ENCODE measurements at regions not wholly inside any gene's neighbourhood (a gene's known extent, or its start where the extent isn't known, plus 50 kb on each side); places are given as distances from the start of the nearest gene placed in this dataset.

GRCh38 chr14:71418532-71419245, 511.4 kb downstream of the PCNX1 start:
- no peak for TF ChIP-seq POLR2AphosphoS5 (IDR thresholded peaks at IDR 0.05; ENCODE audit: low read depth, low read length)
- TF ChIP-seq TAF1 (IDR thresholded peaks at IDR 0.05; ENCODE audit: borderline replicate concordance, insufficient read depth, low read length): no peak
- TF ChIP-seq SIN3A (IDR thresholded peaks at IDR 0.05; ENCODE audit: borderline replicate concordance, insufficient read depth, low read length): no peak
- TF ChIP-seq REST (IDR thresholded peaks at IDR 0.05; ENCODE audit: insufficient read depth in 1 of 2, low read depth in 2 of 2, low read length in 2 of 2): no peak
- no peak for TF ChIP-seq FOXP2 (optimal IDR thresholded peaks at IDR 0.05; ENCODE audit: borderline replicate concordance, extremely low read depth, extremely low read length, insufficient read depth)
